Fibroblast of lung (primary cell): ENCODE measurements at regions not wholly inside any gene's neighbourhood (a gene's known extent, or its start where the extent isn't known, plus 50 kb on each side); places are given as distances from the start of the nearest gene placed in this dataset.

Experiments
- EZH2 ChIP-seq: IDR thresholded peaks from 2 replicates; pipeline ENCODE4 v1.5.1; 2012; ENCODE audit warnings: low read length, control low read depth, mild to moderate bottlenecking; ENCODE audit errors: missing control alignments
- TF ChIP-seq, protein P1 (sequence below), 2 donors: IDR thresholded peaks in 1 of 2; conservative IDR thresholded peaks in 1 of 2; 1 replicate in 1 of 2; 2 replicates in 1 of 2; pipeline ENCODE4 v1.5.1; 2011 to 2012; ENCODE audit warnings: low read length in 2 of 2, control low read depth in 1 of 2, inconsistent platforms in 1 of 2, low read depth in 1 of 2, mild to moderate bottlenecking in 1 of 2

DNA sequence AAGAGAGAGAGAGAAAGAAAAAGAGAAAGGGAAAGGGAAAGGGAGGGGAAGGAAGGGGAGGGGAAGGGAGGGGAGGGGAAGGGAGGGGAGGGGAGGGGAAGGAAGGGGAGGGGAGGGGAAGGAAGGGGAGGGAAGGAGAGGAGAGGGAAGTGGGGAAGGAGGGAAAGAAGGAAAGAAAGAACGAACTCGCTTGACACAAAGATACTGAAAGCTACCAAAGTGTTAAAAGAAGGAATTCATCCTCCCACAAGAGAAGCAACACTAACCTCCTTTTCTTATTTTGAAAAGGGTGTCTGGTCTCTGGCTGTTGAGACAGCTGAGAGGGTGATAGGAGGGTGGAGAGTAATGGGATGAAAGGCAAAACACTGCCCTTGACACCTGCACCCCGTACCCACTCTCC, 172.6 kb downstream of the SHANK2 start:
- TF ChIP-seq, protein P1, sequence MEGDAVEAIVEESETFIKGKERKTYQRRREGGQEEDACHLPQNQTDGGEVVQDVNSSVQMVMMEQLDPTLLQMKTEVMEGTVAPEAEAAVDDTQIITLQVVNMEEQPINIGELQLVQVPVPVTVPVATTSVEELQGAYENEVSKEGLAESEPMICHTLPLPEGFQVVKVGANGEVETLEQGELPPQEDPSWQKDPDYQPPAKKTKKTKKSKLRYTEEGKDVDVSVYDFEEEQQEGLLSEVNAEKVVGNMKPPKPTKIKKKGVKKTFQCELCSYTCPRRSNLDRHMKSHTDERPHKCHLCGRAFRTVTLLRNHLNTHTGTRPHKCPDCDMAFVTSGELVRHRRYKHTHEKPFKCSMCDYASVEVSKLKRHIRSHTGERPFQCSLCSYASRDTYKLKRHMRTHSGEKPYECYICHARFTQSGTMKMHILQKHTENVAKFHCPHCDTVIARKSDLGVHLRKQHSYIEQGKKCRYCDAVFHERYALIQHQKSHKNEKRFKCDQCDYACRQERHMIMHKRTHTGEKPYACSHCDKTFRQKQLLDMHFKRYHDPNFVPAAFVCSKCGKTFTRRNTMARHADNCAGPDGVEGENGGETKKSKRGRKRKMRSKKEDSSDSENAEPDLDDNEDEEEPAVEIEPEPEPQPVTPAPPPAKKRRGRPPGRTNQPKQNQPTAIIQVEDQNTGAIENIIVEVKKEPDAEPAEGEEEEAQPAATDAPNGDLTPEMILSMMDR (conservative IDR thresholded peaks at IDR 0.05 in 1 of 2, IDR thresholded peaks at IDR 0.05 in 1 of 2; ENCODE audit: low read depth in 1 of 2, low read length in 2 of 2), result no peak
- no peak for TF ChIP-seq EZH2
